ENCODE measurements at regions not wholly inside any gene's neighbourhood (a gene's known extent, or its start where the extent isn't known, plus 50 kb on each side); places are given as distances from the start of the nearest gene placed in this dataset.

DNA sequence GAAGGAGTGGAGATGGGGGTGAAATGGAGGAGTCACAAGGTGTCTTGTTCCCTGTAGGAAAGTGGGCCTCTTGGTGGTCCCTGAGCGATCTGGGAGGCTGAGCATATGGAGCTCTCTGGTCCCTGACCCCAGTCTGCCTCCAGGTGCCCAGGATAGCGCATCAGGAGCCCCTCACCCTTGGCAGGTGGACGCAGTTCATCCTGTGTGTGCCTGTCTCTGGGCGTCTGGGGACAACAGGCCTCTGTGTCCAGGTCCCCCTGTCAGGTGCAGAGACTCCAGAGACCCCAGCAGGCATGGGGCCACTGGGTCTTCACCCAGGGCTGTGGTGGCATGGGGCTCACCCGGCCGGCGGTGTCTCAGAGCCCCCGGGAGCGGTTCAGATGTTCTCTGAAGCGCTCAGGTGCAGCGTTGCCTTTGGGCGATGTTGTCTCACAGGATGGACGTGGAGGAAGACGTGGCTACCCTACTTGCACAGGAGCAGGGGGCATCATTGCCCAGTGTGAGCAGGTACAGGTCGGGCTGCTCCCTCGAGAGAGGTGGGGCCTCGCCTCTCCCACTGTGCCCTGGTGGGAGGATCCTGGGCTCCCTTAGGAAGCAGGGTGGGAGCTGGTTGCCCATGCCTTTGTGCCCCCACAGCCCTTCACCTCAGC is 58.1 kb upstream of the TPM4 start:
- Mint-ChIP-seq H3K36me3 (ENCODE audit: unreplicated experiment) (no peaks in the 10 kb centered on the region), H3K4me3 (ENCODE audit: unreplicated experiment) (no peak overlapping the region), H3K4me1 (ENCODE audit: unreplicated experiment) (no peaks in the 10 kb centered on the region), H3K27ac (ENCODE audit: unreplicated experiment) (no peak overlapping the region), H3K9me3 (ENCODE audit: unreplicated experiment) (no peaks in the 10 kb centered on the region), H3K27me3 (ENCODE audit: unreplicated experiment) (no peaks in the 10 kb centered on the region)
- no peak for DNase-seq (ENCODE audit: extremely low spot score, unreplicated experiment)
- TF ChIP-seq, protein P1, sequence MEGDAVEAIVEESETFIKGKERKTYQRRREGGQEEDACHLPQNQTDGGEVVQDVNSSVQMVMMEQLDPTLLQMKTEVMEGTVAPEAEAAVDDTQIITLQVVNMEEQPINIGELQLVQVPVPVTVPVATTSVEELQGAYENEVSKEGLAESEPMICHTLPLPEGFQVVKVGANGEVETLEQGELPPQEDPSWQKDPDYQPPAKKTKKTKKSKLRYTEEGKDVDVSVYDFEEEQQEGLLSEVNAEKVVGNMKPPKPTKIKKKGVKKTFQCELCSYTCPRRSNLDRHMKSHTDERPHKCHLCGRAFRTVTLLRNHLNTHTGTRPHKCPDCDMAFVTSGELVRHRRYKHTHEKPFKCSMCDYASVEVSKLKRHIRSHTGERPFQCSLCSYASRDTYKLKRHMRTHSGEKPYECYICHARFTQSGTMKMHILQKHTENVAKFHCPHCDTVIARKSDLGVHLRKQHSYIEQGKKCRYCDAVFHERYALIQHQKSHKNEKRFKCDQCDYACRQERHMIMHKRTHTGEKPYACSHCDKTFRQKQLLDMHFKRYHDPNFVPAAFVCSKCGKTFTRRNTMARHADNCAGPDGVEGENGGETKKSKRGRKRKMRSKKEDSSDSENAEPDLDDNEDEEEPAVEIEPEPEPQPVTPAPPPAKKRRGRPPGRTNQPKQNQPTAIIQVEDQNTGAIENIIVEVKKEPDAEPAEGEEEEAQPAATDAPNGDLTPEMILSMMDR (IDR thresholded peaks at IDR 0.05): no peak

GRCh38 chr19:16018801-16019551 is 57.3 kb upstream of the TPM4 start:
- Mint-ChIP-seq H3K9me3 (ENCODE audit: unreplicated experiment) (no peaks in the 10 kb centered on the region), H3K27ac (ENCODE audit: unreplicated experiment) (no peak overlapping the region), H3K36me3 (ENCODE audit: unreplicated experiment) (no peaks in the 10 kb centered on the region), H3K27me3 (ENCODE audit: unreplicated experiment) (no peaks in the 10 kb centered on the region), H3K4me3 (ENCODE audit: unreplicated experiment) (no peak overlapping the region), H3K4me1 (ENCODE audit: unreplicated experiment) (no peaks in the 10 kb centered on the region)
- TF ChIP-seq, protein P1 (IDR thresholded peaks at IDR 0.05): no peak
- no peak for DNase-seq (ENCODE audit: extremely low spot score, unreplicated experiment)

- TF ChIP-seq, protein P1 (IDR thresholded peaks at IDR 0.05): no peak
- H3K9me3 Mint-ChIP-seq (ENCODE audit: unreplicated experiment): no peaks in the 10 kb centered on the region
- H3K36me3 Mint-ChIP-seq (ENCODE audit: unreplicated experiment): no peaks in the 10 kb centered on the region
- no peaks in the 10 kb centered on the region for H3K4me1 Mint-ChIP-seq (ENCODE audit: unreplicated experiment)
- H3K27me3 Mint-ChIP-seq (ENCODE audit: unreplicated experiment): no peaks in the 10 kb centered on the region
- no peak overlapping the region for H3K27ac Mint-ChIP-seq (ENCODE audit: unreplicated experiment)
- no peak for DNase-seq (ENCODE audit: extremely low spot score, unreplicated experiment)
- no peak overlapping the region for H3K4me3 Mint-ChIP-seq (ENCODE audit: unreplicated experiment)
These were observed 56.4 kb upstream of the TPM4 start for GRCh38 chr19:16019691-16020448.

DNA sequence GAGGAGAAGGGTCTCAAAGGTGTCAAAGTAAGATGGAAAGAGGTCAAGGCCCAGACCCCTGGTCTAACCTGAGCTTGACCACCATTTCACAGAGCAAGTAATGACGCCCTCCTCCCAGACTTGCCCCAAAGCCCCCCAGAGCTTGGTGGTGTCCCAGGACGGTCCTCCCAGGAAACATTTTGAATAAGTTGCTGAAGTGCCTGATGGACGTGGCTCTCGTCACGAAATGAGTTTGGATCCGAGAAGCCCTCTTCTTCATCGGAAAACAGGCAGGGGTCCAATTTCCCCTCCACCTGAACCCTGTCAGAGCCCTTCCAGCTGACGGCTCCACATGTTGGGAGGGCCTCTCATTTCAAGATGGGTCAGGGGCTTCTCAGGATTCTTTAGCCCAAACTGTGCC is 54.5 kb upstream of the TPM4 start:
- H3K27me3 Mint-ChIP-seq (ENCODE audit: unreplicated experiment): peaks cover 2% of the 10 kb centered on the region
- no peaks in the 10 kb centered on the region for H3K36me3 Mint-ChIP-seq (ENCODE audit: unreplicated experiment)
- no peak overlapping the region for H3K27ac Mint-ChIP-seq (ENCODE audit: unreplicated experiment)
- H3K4me3 Mint-ChIP-seq (ENCODE audit: unreplicated experiment): no peak overlapping the region
- DNase-seq (ENCODE audit: extremely low spot score, unreplicated experiment): no peak
- no peaks in the 10 kb centered on the region for H3K4me1 Mint-ChIP-seq (ENCODE audit: unreplicated experiment)
- no peaks in the 10 kb centered on the region for H3K9me3 Mint-ChIP-seq (ENCODE audit: unreplicated experiment)
- TF ChIP-seq, protein P1 (IDR thresholded peaks at IDR 0.05): no peak

- TF ChIP-seq, protein P1 (IDR thresholded peaks at IDR 0.05): no peak
- DNase-seq (ENCODE audit: extremely low spot score, unreplicated experiment): no peak
- H3K9me3 Mint-ChIP-seq (ENCODE audit: unreplicated experiment): no peaks in the 10 kb centered on the region
- no peak overlapping the region for H3K4me3 Mint-ChIP-seq (ENCODE audit: unreplicated experiment)
- H3K36me3 Mint-ChIP-seq (ENCODE audit: unreplicated experiment): no peaks in the 10 kb centered on the region
- H3K27ac Mint-ChIP-seq (ENCODE audit: unreplicated experiment): no peak overlapping the region
- peaks cover 7% of the 10 kb centered on the region for H3K27me3 Mint-ChIP-seq (ENCODE audit: unreplicated experiment)
- H3K4me1 Mint-ChIP-seq (ENCODE audit: unreplicated experiment): no peaks in the 10 kb centered on the region
These were observed 54.0 kb upstream of the TPM4 start for GRCh38 chr19:16022251-16022650.
